ENCODE measurements at regions not wholly inside any gene's neighbourhood (a gene's known extent, or its start where the extent isn't known, plus 50 kb on each side); places are given as distances from the start of the nearest gene placed in this dataset.

DNA sequence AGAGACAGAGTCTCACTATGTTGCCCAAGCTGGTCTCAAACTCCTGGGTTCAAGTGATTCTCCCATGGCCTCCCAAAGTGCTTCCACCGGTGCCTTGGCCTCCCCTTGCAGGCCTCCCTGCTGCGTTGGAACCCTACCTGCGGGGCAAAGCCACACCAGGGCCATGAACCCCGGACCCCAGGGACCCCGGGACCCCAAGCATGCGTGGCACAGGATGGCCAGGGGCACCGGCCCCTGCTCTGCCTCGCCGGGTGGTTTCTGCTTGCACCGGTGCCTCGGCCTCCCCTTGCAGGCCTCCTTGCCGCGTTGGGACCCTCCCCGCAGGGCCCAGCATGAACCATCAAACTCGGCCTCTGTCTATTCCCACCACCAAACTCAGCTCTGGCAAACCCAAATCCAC, 301.0 kb upstream of the NPVF start:
- no peak for FAIRE-seq

DNA sequence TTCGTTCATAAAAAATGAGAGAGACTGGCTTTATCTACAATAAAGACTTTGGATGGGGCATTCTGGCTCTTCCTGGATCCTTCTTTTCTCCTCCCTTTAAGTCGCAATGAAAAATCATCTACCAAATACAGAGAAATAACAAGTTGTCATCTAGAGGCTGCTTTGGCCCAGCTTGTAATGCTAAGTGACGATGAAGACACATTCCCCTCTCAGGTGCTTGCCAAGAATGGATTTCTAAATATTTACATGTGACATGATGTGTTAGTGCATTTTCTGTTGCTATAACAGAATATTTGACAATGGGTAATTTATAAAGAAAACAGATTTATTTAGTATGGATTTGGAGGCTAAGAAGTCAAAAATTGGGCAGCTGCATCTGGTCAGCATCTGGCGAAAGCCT, 308.6 kb upstream of the NPVF start:
- ATAC-seq (no peak), DNase-seq (no peak), FAIRE-seq (no peak)
- TF ChIP-seq, protein P1, sequence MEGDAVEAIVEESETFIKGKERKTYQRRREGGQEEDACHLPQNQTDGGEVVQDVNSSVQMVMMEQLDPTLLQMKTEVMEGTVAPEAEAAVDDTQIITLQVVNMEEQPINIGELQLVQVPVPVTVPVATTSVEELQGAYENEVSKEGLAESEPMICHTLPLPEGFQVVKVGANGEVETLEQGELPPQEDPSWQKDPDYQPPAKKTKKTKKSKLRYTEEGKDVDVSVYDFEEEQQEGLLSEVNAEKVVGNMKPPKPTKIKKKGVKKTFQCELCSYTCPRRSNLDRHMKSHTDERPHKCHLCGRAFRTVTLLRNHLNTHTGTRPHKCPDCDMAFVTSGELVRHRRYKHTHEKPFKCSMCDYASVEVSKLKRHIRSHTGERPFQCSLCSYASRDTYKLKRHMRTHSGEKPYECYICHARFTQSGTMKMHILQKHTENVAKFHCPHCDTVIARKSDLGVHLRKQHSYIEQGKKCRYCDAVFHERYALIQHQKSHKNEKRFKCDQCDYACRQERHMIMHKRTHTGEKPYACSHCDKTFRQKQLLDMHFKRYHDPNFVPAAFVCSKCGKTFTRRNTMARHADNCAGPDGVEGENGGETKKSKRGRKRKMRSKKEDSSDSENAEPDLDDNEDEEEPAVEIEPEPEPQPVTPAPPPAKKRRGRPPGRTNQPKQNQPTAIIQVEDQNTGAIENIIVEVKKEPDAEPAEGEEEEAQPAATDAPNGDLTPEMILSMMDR (IDR thresholded peaks at IDR 0.05) = no peak
- Histone ChIP-seq H3K9me3 (no peaks in the 10 kb centered on the region), H3K27me3 (no peaks in the 10 kb centered on the region), H3K4me3 (no peak overlapping the region), H3K4me1 (no peaks in the 10 kb centered on the region), H3K36me3 (no peaks in the 10 kb centered on the region), H3K27ac (no peak overlapping the region)
- intact Hi-C loops (cut with DNase I) = no loop called here
- WGBS, 2 donors = 84 to 85% methylated on average over 4 of the region's 4 CpGs

More for the DNA sequence above, 301.0 kb upstream of the NPVF start:
- DNase-seq = peak in 1 of 6 donors; percentile 55
- H3K4me3 ChIP-seq = no peak overlapping the region
- H3K27me3 ChIP-seq = no peaks in the 10 kb centered on the region
- no peak for ATAC-seq
- no peaks in the 10 kb centered on the region for H3K4me1 ChIP-seq
- WGBS, 2 donors = 83 to 91% methylated on average over 15 of the region's 15 CpGs
- H3K36me3 ChIP-seq = no peaks in the 10 kb centered on the region
- intact Hi-C loops (cut with DNase I) = no loop called here
- H3K27ac ChIP-seq = no peak overlapping the region
- H3K9me3 ChIP-seq = no peaks in the 10 kb centered on the region
- TF ChIP-seq, protein P1 (IDR thresholded peaks at IDR 0.05) = no peak

DNA sequence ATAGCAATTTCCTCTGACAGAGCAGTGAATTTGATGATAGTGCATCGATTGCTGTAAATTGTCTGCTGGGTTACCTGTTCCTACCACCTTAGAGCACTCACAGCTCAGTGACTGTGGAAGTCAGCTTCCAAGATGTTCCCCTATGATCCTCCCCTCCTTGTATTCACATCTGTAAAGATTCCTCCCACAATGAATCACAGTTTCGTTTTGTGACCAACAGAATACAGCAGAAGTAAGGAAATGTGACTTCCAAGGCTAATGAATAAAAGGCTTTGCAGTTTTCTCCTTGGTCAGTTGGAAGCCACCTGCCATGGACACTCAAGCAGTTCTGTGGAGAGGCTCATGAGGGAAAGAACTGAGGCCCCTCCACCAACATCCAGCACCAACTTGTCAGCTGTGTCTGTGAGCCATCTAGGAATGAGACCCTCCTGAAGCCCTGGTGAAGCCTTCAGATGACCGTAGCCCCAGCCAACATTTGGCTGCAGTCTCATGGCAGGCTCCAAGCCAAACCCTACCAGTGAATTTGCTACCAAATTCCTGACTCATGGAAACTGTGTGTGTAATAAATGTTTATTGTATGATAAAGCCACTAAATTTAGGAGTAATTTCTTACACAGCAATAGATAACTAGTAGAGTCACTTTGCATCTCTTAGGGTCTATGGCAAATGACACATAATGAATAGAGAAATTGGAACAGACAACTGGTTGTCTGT, 309.5 kb upstream of the NPVF start:
- H3K9me3 ChIP-seq = no peaks in the 10 kb centered on the region
- H3K4me1 ChIP-seq = no peaks in the 10 kb centered on the region
- DNase-seq (no peak), ATAC-seq (peak in 2 of 4 donors; percentile 58 to 59), FAIRE-seq (no peak)
- intact Hi-C loops (cut with DNase I) = no loop called here
- H3K36me3 ChIP-seq = no peaks in the 10 kb centered on the region
- WGBS, 2 donors = 51 to 58% methylated on average over 3 of the region's 3 CpGs
- no peak overlapping the region for H3K27ac ChIP-seq
- TF ChIP-seq, protein P1 (IDR thresholded peaks at IDR 0.05) = no peak
- no peak overlapping the region for H3K4me3 ChIP-seq
- H3K27me3 ChIP-seq = no peaks in the 10 kb centered on the region

DNA sequence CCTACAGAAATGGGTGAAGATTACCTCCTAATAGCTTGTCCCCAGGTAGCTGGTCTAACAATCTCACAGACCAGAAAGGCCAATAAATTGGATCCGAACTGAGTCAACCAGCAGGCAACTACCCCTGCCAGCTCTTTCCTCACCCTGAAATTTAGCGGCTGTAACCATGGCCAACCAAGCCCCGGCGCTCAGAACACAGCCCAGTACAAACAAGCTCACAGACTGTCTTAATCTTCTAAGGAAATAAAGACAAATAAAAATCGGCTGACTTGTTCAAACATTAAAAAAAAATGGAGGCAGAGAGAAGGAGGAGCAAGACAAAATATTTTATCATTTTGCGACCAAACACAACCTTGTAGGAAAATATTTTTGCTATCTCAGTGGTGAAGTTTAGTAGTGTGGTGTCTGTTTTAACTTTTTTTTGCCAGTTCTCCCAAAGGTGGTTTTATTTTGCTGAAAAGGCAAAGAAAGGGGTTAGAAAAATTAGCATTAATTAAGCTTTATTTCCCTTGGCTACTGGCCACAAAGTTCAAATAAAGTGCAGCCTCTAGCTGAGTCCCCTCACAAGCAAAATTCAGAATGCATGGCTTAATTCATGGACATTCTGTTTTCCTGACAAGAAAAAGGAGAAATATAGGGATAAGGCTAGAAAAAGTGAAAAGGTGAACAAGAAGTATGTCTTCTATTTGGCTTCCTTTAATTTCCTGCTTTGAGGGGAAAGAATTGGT, 313.0 kb upstream of the NPVF start:
- no peak overlapping the region for H3K4me3 ChIP-seq
- H3K36me3 ChIP-seq = no peaks in the 10 kb centered on the region
- 55 to 57% methylated on average over 6 of the region's 6 CpGs for WGBS, 2 donors
- H3K9me3 ChIP-seq = no peaks in the 10 kb centered on the region
- no peaks in the 10 kb centered on the region for H3K27me3 ChIP-seq
- H3K4me1 ChIP-seq = no peaks in the 10 kb centered on the region
- no peak for FAIRE-seq
- TF ChIP-seq, protein P1 (IDR thresholded peaks at IDR 0.05) = no peak
- intact Hi-C loops (cut with DNase I) = no loop called here
- H3K27ac ChIP-seq = no peak overlapping the region
- ATAC-seq = no peak
- no peak for DNase-seq

DNA sequence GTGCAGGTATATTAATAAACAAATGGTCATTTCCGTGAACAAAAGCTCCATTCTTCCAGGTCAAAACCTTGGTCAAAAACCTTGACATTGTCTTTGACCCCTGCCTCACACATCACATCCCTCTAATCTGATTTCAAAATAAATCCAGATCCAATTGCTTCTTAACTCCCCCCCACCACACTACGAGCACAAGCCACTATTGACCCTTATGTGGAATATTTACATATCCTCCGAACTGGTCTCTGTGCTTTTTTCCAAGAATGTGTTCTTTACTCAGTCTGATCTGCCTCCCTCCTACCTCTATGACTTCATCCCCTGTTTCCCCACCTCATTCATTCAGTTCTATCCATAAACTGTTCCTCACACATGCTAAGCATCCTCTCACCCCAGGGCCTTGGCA, 313.6 kb upstream of the NPVF start:
- TF ChIP-seq, protein P1 (IDR thresholded peaks at IDR 0.05) = no peak
- H3K36me3 ChIP-seq = no peaks in the 10 kb centered on the region
- H3K27me3 ChIP-seq = no peaks in the 10 kb centered on the region
- WGBS, 2 donors = 62 to 65% methylated on average over 3 of the region's 3 CpGs
- H3K4me3 ChIP-seq = no peak overlapping the region
- H3K4me1 ChIP-seq = no peaks in the 10 kb centered on the region
- intact Hi-C loops (cut with DNase I) = no loop called here
- no peaks in the 10 kb centered on the region for H3K9me3 ChIP-seq
- H3K27ac ChIP-seq = no peak overlapping the region
- ATAC-seq = no peak
- DNase-seq = no peak
- no peak for FAIRE-seq
